HL-60 (cell line): ENCODE measurements at regions not wholly inside any gene's neighbourhood (a gene's known extent, or its start where the extent isn't known, plus 50 kb on each side); places are given as distances from the start of the nearest gene placed in this dataset.

Experiments used
- GABPA ChIP-seq: IDR thresholded peaks from 2 replicates; pipeline ENCODE4 v1.6.1; 2012; ENCODE audit warnings: low read depth
- SPI1 ChIP-seq: IDR thresholded peaks from 2 replicates; pipeline ENCODE4 v1.6.1; 2012; ENCODE audit warnings: low read depth, mild to moderate bottlenecking, borderline replicate concordance
- TF ChIP-seq, protein P1 (sequence below): IDR thresholded peaks from one replicate; pipeline ENCODE4 v1.5.1; 2011; ENCODE audit warnings: low read length, control low read depth, inconsistent platforms; ENCODE audit not compliant: insufficient read depth

- TF ChIP-seq, protein P1, sequence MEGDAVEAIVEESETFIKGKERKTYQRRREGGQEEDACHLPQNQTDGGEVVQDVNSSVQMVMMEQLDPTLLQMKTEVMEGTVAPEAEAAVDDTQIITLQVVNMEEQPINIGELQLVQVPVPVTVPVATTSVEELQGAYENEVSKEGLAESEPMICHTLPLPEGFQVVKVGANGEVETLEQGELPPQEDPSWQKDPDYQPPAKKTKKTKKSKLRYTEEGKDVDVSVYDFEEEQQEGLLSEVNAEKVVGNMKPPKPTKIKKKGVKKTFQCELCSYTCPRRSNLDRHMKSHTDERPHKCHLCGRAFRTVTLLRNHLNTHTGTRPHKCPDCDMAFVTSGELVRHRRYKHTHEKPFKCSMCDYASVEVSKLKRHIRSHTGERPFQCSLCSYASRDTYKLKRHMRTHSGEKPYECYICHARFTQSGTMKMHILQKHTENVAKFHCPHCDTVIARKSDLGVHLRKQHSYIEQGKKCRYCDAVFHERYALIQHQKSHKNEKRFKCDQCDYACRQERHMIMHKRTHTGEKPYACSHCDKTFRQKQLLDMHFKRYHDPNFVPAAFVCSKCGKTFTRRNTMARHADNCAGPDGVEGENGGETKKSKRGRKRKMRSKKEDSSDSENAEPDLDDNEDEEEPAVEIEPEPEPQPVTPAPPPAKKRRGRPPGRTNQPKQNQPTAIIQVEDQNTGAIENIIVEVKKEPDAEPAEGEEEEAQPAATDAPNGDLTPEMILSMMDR: no peak
- TF ChIP-seq GABPA: no peak
- TF ChIP-seq SPI1: no peak
Measured at GRCh38 chr16:85169333-85170065, 57.2 kb upstream of the CIBAR2 start.
